GM12891 (cell line): ENCODE measurements at regions not wholly inside any gene's neighbourhood (a gene's known extent, or its start where the extent isn't known, plus 50 kb on each side); places are given as distances from the start of the nearest gene placed in this dataset.

ENCODE experiments used
- POLR2A ChIP-seq: IDR thresholded peaks from 2 replicates; pipeline ENCODE4 v1.6.1; 2011; ENCODE audit warnings: low read depth, low read length, control low read depth
- POLR2AphosphoS5 ChIP-seq: IDR thresholded peaks from 2 replicates; pipeline ENCODE4 v1.6.1; 2011; ENCODE audit warnings: low read depth, low read length, control low read depth

DNA sequence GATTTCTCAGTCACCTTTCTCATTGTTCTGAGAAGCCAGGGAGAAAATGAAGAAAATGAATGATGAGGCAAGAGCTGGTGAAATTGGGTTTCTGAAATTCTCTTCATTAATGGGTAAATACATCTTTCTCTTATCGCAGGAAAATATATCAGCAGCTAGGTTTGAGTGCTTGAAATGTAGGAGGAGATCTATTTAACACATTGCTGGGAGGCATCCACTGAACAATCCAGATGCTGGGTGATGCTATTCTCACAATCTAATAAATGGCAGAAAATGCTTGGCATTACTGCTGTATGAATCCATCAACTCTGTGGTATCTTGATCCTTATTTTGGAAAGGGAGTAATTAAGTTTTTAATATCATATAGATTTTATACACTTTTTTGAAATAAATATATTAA is 199.6 kb upstream of the LRP1B start:
- TF ChIP-seq POLR2A (no peak), POLR2AphosphoS5 (no peak)
